ENCODE measurements at regions not wholly inside any gene's neighbourhood (a gene's known extent, or its start where the extent isn't known, plus 50 kb on each side); places are given as distances from the start of the nearest gene placed in this dataset.
"Not testable (repeated sequence)": the region's sequence is repeated elsewhere in the genome, so short reads cannot be mapped to it uniquely, and the experiment has no call there.

DNA sequence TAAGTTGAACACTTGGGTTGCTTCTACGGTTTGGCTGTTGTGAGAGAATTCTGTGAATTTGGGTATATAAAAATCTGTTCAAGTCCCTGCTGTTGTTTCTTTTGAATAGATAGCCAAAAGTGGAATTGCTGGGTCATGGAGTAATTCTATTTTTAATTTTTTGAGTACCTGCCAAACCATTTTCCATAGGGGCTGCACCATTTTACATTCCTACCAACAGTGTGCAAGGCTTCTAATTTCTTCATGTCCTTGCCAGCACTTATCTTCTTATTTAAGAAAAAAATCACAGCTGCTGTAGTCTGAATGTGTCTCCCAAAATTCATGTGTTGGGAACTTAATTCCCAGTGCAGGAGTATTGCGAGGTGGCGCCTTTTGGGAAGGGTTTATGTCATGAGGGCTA lies 75.1 kb upstream of the NUTM2F start:
- H3K36me3 ChIP-seq (ENCODE audit: control insufficient read depth, insufficient read depth, low read length); H3K4me1 ChIP-seq (ENCODE audit: control insufficient read depth, insufficient read depth, low read length); H3K27ac ChIP-seq (ENCODE audit: low read length); BruUV-seq (replicated peaks); DNase-seq (ENCODE audit: low read depth, low spot score); H3K9me3 ChIP-seq (ENCODE audit: control insufficient read depth, insufficient read depth, low read depth, low read length); intact Hi-C loops (cut with micrococcal nuclease; ENCODE audit: unreplicated experiment); CTCF ChIA-PET; H3K4me3 ChIP-seq (ENCODE audit: low read depth in 2 of 2, low read length in 2 of 2); in situ Hi-C loops (cut with HindIII; ENCODE audit: low pct_unique_long_range_greater_than_20kb, low sequenced_read_pairs); H3K27me3 ChIP-seq (ENCODE audit: control insufficient read depth, insufficient read depth, low read length); POLR2A ChIA-PET; ATAC-seq: not testable (repeated sequence)

DNA sequence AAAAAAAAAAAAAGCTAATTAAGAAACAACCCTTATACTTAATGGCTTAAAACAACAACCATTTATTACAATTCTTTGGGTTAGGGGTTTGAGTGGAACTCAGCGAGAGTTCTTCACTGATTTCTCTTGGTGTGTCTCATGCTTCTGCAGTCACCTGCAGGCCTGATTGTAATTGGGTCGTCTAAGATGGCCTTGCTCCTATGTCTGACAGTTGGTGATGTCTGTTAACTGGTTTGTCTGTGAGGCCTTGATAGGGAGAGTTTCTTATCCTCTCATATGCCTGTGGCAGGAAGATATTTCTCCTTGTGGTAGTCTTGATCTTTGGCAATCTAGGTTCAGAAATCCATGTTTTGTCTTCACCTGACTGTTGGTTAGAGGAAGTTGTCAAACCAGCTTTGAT lies 85.2 kb upstream of the NUTM2F start:
- H3K4me3 ChIP-seq (ENCODE audit: low read depth in 2 of 2, low read length in 2 of 2); CTCF ChIA-PET; H3K36me3 ChIP-seq (ENCODE audit: control insufficient read depth, insufficient read depth, low read length); H3K9me3 ChIP-seq (ENCODE audit: control insufficient read depth, insufficient read depth, low read depth, low read length); H3K27me3 ChIP-seq (ENCODE audit: control insufficient read depth, insufficient read depth, low read length); in situ Hi-C loops (cut with HindIII; ENCODE audit: low pct_unique_long_range_greater_than_20kb, low sequenced_read_pairs); H3K27ac ChIP-seq (ENCODE audit: low read length); H3K4me1 ChIP-seq (ENCODE audit: control insufficient read depth, insufficient read depth, low read length); DNase-seq (ENCODE audit: low read depth, low spot score); POLR2A ChIA-PET; ATAC-seq; intact Hi-C loops (cut with micrococcal nuclease; ENCODE audit: unreplicated experiment); BruUV-seq (replicated peaks): not testable (repeated sequence)

DNA sequence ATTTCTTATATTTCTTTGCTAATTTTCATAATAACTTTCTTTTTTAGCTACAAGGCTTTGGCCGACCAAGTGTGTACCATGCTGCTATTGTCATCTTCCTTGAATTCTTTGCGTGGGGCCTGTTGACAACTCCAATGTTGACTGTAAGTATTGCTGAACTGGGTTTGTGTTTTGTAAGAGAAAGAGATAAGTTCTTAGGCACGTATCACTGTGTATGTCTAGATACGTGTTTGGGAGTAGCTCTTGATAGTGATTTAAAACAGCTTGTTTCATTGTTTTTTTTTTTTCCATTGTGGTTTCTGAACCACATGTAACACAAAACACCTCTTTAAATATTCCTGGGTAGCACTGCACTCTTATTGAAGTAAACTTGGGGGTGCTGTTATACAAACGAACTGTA lies 86.7 kb upstream of the NUTM2F start:
- H3K36me3 ChIP-seq (ENCODE audit: control insufficient read depth, insufficient read depth, low read length); H3K4me3 ChIP-seq (ENCODE audit: low read depth in 2 of 2, low read length in 2 of 2); ATAC-seq; H3K27me3 ChIP-seq (ENCODE audit: control insufficient read depth, insufficient read depth, low read length); H3K4me1 ChIP-seq (ENCODE audit: control insufficient read depth, insufficient read depth, low read length); H3K9me3 ChIP-seq (ENCODE audit: control insufficient read depth, insufficient read depth, low read depth, low read length); intact Hi-C loops (cut with micrococcal nuclease; ENCODE audit: unreplicated experiment); DNase-seq (ENCODE audit: low read depth, low spot score); H3K27ac ChIP-seq (ENCODE audit: low read length); in situ Hi-C loops (cut with HindIII; ENCODE audit: low pct_unique_long_range_greater_than_20kb, low sequenced_read_pairs); POLR2A ChIA-PET; CTCF ChIA-PET; BruUV-seq (replicated peaks): not testable (repeated sequence)

DNA sequence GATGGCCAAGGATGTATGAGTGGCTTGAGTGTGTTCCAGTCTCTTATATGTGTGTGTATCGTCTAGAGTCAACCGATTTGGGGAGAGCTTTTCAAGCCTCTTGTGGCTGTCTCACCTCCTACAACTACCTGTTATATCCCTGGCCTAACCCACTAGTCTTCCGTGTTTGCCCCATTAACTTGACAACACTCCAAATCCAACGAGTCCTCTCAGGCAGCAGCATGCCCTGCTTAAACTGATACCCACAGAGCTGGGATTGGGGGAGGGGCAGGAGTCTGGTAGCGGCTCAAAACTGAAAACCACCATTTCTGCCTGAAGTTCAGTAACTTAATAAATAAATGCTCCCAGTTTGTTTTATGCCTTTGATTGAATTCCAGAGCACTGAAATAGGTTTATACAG lies 91.7 kb upstream of the NUTM2F start:
- in situ Hi-C loops (cut with HindIII; ENCODE audit: low pct_unique_long_range_greater_than_20kb, low sequenced_read_pairs); H3K27me3 ChIP-seq (ENCODE audit: control insufficient read depth, insufficient read depth, low read length); POLR2A ChIA-PET; intact Hi-C loops (cut with micrococcal nuclease; ENCODE audit: unreplicated experiment); H3K36me3 ChIP-seq (ENCODE audit: control insufficient read depth, insufficient read depth, low read length); BruUV-seq (replicated peaks); DNase-seq (ENCODE audit: low read depth, low spot score); CTCF ChIA-PET; H3K4me3 ChIP-seq (ENCODE audit: low read depth in 2 of 2, low read length in 2 of 2); H3K9me3 ChIP-seq (ENCODE audit: control insufficient read depth, insufficient read depth, low read depth, low read length); H3K27ac ChIP-seq (ENCODE audit: low read length); ATAC-seq; H3K4me1 ChIP-seq (ENCODE audit: control insufficient read depth, insufficient read depth, low read length): not testable (repeated sequence)

DNA sequence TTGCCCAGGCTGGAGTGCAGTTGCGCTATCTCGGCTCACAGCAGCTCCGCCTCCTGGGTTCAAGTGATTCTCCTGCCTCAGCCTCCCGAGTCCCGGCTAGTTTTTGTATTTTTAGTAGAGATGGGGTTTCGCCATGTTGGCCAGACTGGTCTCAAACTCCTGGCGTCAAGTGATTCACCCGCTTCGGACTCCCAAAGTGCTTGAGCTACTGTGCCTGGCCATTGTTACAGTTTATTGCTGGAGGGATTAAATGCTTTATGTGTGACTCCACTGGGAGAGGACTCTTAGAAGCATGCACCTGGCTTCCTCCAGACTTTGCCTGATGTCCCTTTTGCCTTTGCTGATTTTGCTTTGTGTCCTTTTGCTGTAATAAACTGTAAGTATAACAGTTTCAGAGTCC lies 93.5 kb upstream of the NUTM2F start:
- H3K4me3 ChIP-seq (ENCODE audit: low read depth in 2 of 2, low read length in 2 of 2); H3K9me3 ChIP-seq (ENCODE audit: control insufficient read depth, insufficient read depth, low read depth, low read length); CTCF ChIA-PET; DNase-seq (ENCODE audit: low read depth, low spot score); BruUV-seq (replicated peaks); H3K36me3 ChIP-seq (ENCODE audit: control insufficient read depth, insufficient read depth, low read length); H3K27me3 ChIP-seq (ENCODE audit: control insufficient read depth, insufficient read depth, low read length); H3K4me1 ChIP-seq (ENCODE audit: control insufficient read depth, insufficient read depth, low read length); ATAC-seq; intact Hi-C loops (cut with micrococcal nuclease; ENCODE audit: unreplicated experiment); H3K27ac ChIP-seq (ENCODE audit: low read length); POLR2A ChIA-PET; in situ Hi-C loops (cut with HindIII; ENCODE audit: low pct_unique_long_range_greater_than_20kb, low sequenced_read_pairs): not testable (repeated sequence)

DNA sequence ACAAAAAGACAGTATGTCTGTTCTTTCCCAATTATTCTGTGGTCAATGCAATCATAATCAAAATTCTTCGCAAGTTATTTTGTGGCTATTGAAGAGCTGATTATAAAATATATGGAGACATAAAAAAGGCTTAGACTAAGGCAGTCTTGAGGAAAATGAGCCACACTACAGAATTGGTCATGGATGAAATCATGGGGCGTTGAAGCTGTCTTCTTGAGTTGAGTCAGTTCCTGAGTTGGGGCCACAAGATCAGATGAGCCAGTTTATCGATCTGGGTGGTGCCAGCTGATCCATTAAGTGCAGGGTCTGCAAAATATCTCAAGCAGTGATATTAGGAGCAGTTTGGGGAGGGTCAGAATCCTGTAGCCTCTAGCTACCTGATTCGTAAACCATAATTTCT lies 96.9 kb upstream of the NUTM2F start:
- H3K4me1 ChIP-seq (ENCODE audit: control insufficient read depth, insufficient read depth, low read length); H3K27ac ChIP-seq (ENCODE audit: low read length); BruUV-seq (replicated peaks); in situ Hi-C loops (cut with HindIII; ENCODE audit: low pct_unique_long_range_greater_than_20kb, low sequenced_read_pairs); H3K27me3 ChIP-seq (ENCODE audit: control insufficient read depth, insufficient read depth, low read length); H3K4me3 ChIP-seq (ENCODE audit: low read depth in 2 of 2, low read length in 2 of 2); ATAC-seq; H3K9me3 ChIP-seq (ENCODE audit: control insufficient read depth, insufficient read depth, low read depth, low read length); intact Hi-C loops (cut with micrococcal nuclease; ENCODE audit: unreplicated experiment); POLR2A ChIA-PET; DNase-seq (ENCODE audit: low read depth, low spot score); H3K36me3 ChIP-seq (ENCODE audit: control insufficient read depth, insufficient read depth, low read length); CTCF ChIA-PET: not testable (repeated sequence)

DNA sequence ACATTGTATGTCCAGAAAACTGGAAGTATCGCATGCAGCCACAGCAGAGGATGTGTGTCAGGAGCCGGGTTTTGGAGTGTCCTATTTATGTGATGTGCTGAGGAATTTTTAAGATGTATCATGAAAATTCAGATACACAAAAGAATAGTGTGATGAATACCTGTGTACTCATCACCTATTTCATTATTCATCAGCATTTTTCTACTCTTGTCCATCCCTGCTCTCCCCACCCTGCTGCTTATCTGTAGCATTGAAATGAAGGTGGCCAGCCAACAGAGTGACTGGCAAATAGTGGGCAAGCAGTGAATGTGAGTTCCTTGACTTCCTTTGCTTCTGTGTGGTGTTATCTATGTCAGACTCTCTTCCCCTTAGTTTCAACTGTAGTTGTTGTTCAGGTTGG lies 108.7 kb upstream of the NUTM2F start:
- DNase-seq (ENCODE audit: low read depth, low spot score); POLR2A ChIA-PET; in situ Hi-C loops (cut with HindIII; ENCODE audit: low pct_unique_long_range_greater_than_20kb, low sequenced_read_pairs); H3K9me3 ChIP-seq (ENCODE audit: control insufficient read depth, insufficient read depth, low read depth, low read length); ATAC-seq; H3K27me3 ChIP-seq (ENCODE audit: control insufficient read depth, insufficient read depth, low read length); intact Hi-C loops (cut with micrococcal nuclease; ENCODE audit: unreplicated experiment); BruUV-seq (replicated peaks); CTCF ChIA-PET; H3K4me3 ChIP-seq (ENCODE audit: low read depth in 2 of 2, low read length in 2 of 2); H3K36me3 ChIP-seq (ENCODE audit: control insufficient read depth, insufficient read depth, low read length); H3K4me1 ChIP-seq (ENCODE audit: control insufficient read depth, insufficient read depth, low read length); H3K27ac ChIP-seq (ENCODE audit: low read length): not testable (repeated sequence)

DNA sequence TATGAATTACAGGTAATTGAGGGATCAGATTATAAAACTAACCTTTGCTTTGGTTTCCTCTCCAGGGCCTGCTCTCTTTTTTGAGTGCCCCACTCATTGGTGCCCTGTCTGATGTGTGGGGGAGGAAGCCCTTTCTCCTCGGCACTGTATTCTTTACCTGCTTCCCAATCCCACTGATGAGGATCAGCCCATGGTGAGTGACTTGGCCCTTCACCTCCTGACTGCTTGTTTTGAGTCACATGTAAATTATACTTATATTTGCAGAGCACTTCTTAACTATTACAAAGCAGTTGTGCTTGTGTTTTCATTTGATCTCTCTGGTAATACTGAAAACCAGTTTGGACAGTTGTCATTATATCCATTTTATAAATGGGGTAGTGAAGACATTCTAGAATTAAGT lies 109.9 kb upstream of the NUTM2F start:
- H3K36me3 ChIP-seq (ENCODE audit: control insufficient read depth, insufficient read depth, low read length); in situ Hi-C loops (cut with HindIII; ENCODE audit: low pct_unique_long_range_greater_than_20kb, low sequenced_read_pairs); DNase-seq (ENCODE audit: low read depth, low spot score); ATAC-seq; H3K4me3 ChIP-seq (ENCODE audit: low read depth in 2 of 2, low read length in 2 of 2); CTCF ChIA-PET; H3K27ac ChIP-seq (ENCODE audit: low read length); intact Hi-C loops (cut with micrococcal nuclease; ENCODE audit: unreplicated experiment); POLR2A ChIA-PET; H3K9me3 ChIP-seq (ENCODE audit: control insufficient read depth, insufficient read depth, low read depth, low read length); H3K27me3 ChIP-seq (ENCODE audit: control insufficient read depth, insufficient read depth, low read length); BruUV-seq (replicated peaks); H3K4me1 ChIP-seq (ENCODE audit: control insufficient read depth, insufficient read depth, low read length): not testable (repeated sequence)
